Body of pancreas (tissue), 4 donors: ENCODE measurements at regions not wholly inside any gene's neighbourhood (a gene's known extent, or its start where the extent isn't known, plus 50 kb on each side); places are given as distances from the start of the nearest gene placed in this dataset.

Experiments used
- CTCF ChIP-seq, 7 experiments: fragments of 450-650 bp in 4 of 7; fragments of 200-600 bp in 3 of 7; sonication (generic) in 3 of 7; IDR thresholded peaks; one replicate each; pipeline ENCODE4 v1.5.1; 2016 to 2019; ENCODE audit warnings: antibody characterized with exemption in 7 of 7
- POLR2A ChIP-seq, 3 donors: fragments of 450-650 bp; IDR thresholded peaks; one replicate each; pipeline ENCODE4 v1.6.1; 2016; ENCODE audit warnings: antibody characterized with exemption in 3 of 3, mild to moderate bottlenecking in 2 of 3

- TF ChIP-seq CTCF (IDR thresholded peaks at IDR 0.05) (no peak), POLR2A (IDR thresholded peaks at IDR 0.05) (no peak)
These were observed 151.6 kb downstream of the TMEM26 start for GRCh38 chr10:61301575-61301974.
